RPMI8226 (cell line): ENCODE measurements at regions not wholly inside any gene's neighbourhood (a gene's known extent, or its start where the extent isn't known, plus 50 kb on each side); places are given as distances from the start of the nearest gene placed in this dataset.
A peak's percentile ranks its signal among the peaks of the same experiment; 100 is the strongest.
"Not testable (repeated sequence)": the region's sequence is repeated elsewhere in the genome, so short reads cannot be mapped to it uniquely, and the experiment has no call there.

Source experiments
- DNase-seq: peaks from one replicate; pipeline ENCODE4 v3.0.0-alpha.2; 2015

DNA sequence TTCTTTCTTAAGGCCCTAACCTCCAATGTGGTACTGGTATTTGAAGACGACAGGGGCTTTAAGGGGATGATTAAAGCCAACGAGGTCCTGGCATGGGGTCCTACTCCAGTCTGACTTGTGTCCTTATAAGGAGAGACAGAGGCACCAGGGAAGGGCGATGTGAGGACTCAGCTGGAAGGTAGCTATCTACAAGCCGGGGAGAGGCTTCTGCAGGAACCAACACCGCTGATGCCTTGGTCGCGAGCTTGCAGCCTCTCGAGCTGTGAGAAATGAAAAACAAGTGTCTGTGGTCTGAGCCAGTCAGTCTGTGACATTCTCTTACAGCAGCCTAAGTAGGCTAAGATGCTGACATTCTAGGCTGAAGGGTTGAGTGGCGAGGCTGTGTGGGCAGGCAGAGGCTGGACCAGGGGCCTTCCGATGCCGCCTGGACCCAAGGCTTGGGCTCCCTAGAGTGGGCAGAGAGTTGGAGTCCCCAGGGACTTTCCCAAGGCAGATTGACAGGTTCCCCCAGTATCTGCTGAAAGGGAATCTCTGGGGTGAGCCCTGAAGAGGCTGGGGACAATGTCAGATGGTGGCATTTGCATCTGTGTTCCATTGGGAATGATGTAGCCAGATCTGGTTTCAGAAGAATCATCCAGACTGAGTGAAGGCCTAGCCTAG is 322.9 kb upstream of the HS6ST1 start:
- no peak for DNase-seq

- no peak for DNase-seq
These were observed 323.6 kb upstream of the HS6ST1 start for GRCh38 chr2:128642316-128642715.

- no peak for DNase-seq
These were observed 324.2 kb upstream of the HS6ST1 start for GRCh38 chr2:128642821-128643220.

- no peak for DNase-seq
These were observed 324.8 kb upstream of the HS6ST1 start for GRCh38 chr2:128643221-128644065.

DNA sequence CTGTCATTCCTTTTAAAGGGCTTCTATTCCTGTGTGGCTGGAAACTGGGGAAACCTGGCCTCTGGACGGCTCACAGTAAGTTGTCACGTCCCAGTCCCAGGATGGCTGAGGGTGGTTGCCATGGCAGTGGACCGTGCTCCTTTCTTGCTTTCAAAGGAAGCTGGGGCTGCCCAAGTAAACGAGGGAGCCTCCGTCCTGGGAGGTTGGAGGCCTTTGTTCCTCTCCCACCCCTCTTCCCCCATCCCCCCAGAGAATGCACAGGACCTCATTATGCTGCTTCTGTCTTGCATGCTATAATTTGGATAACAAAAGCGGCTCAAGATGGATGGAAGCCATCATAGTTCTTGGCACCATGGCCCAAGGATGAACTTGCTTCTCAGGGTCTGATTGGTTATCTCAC is 325.5 kb upstream of the HS6ST1 start:
- DNase-seq, result no peak

DNA sequence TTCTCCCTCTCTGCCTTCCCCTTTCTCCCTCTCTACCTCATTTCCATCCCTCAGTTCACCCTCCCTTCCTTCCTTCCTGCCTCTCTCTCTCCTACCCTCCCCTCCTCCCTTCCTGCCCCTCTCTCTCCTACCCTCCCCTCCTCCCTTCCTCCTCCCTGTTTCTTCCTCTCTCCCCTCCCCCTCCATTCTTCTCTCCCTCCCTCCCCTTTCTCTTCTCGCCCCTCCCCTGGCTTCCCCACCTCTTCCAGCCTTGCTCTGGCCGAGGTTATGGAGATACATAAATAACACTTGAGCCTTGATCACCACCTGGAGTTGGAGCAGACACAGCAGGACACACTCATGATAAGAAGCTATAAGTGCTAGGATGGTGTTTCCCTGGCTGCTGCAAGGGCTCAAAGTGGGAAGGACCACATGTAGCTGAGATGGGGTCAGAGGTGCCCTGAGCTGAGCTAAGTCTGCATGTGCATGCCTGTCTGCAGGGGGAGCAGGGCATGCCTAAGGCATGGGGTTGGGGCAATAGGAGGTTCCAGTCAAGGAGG is 326.1 kb upstream of the HS6ST1 start:
- DNase-seq, result no peak

- no peak for DNase-seq
These were observed 327.0 kb upstream of the HS6ST1 start for GRCh38 chr2:128645631-128646030.

- DNase-seq, result no peak
These were observed 327.4 kb upstream of the HS6ST1 start for GRCh38 chr2:128646091-128646490.

- no peak for DNase-seq
These were observed 328.0 kb upstream of the HS6ST1 start for GRCh38 chr2:128646691-128647090.

GRCh38 chr2:128651000-128651399 is 332.3 kb upstream of the HS6ST1 start:
- DNase-seq, result no peak

GRCh38 chr2:128654408-128654807 is 335.7 kb upstream of the HS6ST1 start:
- DNase-seq, result no peak

GRCh38 chr2:128660836-128661235 is 342.2 kb upstream of the HS6ST1 start:
- no peak for DNase-seq

DNA sequence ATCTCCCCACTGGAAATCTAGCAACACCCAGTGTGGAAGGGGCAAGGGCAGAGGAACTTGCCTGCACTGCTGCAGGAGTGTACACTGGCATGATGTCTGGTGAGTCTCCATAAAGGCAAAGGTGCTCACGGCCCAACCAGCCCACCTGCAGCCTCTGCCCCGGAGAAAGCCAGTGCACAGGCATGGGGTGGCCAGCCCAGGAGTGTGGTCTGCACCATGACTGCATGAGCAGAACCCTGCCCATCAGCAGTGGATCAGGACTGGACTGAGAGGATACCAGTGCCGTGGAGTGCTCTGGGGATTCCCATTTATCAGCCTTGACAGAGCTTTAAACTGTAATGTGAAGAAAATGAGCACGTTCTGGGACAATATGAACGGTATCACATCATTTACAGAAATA is 342.6 kb upstream of the HS6ST1 start:
- no peak for DNase-seq

GRCh38 chr2:128662051-128662471 is 343.4 kb upstream of the HS6ST1 start:
- no peak for DNase-seq

GRCh38 chr2:128663371-128664050 is 344.8 kb upstream of the HS6ST1 start:
- DNase-seq, result no peak

- DNase-seq, result peak; percentile 13
These were observed 345.9 kb upstream of the HS6ST1 start for GRCh38 chr2:128664499-128664971.

GRCh38 chr2:128665113-128665512 is 346.4 kb upstream of the HS6ST1 start:
- DNase-seq, result no peak

DNA sequence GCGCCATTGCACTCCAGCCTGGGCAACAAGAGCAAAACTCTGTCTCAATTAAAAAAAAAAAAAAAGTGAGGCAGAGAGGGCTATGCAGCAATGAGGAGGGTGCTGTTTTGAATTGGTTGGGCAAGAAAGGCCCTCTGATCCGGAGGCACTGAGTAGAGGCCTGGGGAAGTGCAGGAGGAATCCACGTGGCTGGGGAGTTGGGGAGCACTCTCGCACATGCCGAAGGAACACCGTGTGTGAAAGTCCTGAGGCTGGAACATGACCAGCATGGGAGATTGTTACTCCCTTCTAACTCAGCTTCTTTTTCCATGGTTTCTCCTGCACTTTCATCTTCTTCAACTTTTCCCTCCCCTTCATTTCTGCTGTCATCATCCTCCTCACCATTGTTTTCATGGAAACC is 347.9 kb upstream of the HS6ST1 start:
- DNase-seq, result no peak

GRCh38 chr2:128667391-128667790 is 348.7 kb upstream of the HS6ST1 start:
- no peak for DNase-seq

GRCh38 chr2:128668946-128669345 is 350.3 kb upstream of the HS6ST1 start:
- no peak for DNase-seq

DNA sequence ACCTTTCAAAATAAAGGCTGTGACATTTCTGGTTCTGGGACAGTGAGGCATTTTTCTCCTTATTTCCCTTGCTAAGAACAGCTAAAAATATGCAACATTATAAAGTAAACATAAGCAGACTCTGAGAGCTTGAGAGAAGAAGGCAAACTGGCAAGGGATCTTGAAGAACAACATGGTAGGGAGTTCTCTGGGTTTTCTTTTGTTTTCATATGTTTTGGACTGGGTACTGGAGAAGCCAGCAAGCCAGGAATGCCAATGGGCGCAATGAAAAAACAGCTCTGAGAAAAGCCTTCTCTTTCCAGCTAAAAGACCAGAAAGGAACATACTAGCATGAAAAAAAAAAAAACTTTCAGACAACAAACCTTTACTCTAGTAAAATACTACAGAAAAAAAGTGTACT is 351.4 kb upstream of the HS6ST1 start:
- no peak for DNase-seq

- not testable (repeated sequence) for DNase-seq
These were observed 353.5 kb upstream of the HS6ST1 start for GRCh38 chr2:128671981-128672757.

DNA sequence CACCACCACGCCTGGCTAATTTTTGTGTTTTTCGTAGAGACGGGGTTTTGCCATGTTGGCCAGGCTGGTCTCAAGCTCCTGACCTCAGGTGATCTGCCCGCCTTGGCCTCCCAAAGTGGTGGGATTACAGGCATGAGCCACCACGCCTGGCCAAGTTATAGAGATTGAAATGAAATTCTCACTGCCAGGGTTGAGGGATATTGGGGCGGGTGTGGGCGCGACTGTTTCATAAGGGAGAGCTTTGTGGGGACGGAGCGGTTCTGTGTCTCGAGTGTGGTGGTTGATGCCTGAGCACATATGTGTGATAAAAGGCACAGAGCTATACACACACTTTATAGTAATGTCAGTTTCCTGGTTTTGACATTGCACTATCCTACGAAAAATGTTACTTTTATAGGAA is 361.0 kb upstream of the HS6ST1 start:
- not testable (repeated sequence) for DNase-seq
